ENCODE measurements at regions not wholly inside any gene's neighbourhood (a gene's known extent, or its start where the extent isn't known, plus 50 kb on each side); places are given as distances from the start of the nearest gene placed in this dataset.

GRCh38 chr17:79235808-79236207 lies 161.2 kb downstream of the ENGASE start:
- Histone ChIP-seq H3K4me3 (no peak overlapping the region), H3K36me3 (no peaks in the 10 kb centered on the region), H3K27ac (no peak overlapping the region), H3K4me1 (no peaks in the 10 kb centered on the region), H3K27me3 (no peaks in the 10 kb centered on the region), H3K9me3 (no peaks in the 10 kb centered on the region)
- TF ChIP-seq POLR2A (IDR thresholded peaks at IDR 0.05): no peak
- TF ChIP-seq, protein P1, sequence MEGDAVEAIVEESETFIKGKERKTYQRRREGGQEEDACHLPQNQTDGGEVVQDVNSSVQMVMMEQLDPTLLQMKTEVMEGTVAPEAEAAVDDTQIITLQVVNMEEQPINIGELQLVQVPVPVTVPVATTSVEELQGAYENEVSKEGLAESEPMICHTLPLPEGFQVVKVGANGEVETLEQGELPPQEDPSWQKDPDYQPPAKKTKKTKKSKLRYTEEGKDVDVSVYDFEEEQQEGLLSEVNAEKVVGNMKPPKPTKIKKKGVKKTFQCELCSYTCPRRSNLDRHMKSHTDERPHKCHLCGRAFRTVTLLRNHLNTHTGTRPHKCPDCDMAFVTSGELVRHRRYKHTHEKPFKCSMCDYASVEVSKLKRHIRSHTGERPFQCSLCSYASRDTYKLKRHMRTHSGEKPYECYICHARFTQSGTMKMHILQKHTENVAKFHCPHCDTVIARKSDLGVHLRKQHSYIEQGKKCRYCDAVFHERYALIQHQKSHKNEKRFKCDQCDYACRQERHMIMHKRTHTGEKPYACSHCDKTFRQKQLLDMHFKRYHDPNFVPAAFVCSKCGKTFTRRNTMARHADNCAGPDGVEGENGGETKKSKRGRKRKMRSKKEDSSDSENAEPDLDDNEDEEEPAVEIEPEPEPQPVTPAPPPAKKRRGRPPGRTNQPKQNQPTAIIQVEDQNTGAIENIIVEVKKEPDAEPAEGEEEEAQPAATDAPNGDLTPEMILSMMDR (IDR thresholded peaks at IDR 0.05): no peak
- DNase-seq: no peak

DNA sequence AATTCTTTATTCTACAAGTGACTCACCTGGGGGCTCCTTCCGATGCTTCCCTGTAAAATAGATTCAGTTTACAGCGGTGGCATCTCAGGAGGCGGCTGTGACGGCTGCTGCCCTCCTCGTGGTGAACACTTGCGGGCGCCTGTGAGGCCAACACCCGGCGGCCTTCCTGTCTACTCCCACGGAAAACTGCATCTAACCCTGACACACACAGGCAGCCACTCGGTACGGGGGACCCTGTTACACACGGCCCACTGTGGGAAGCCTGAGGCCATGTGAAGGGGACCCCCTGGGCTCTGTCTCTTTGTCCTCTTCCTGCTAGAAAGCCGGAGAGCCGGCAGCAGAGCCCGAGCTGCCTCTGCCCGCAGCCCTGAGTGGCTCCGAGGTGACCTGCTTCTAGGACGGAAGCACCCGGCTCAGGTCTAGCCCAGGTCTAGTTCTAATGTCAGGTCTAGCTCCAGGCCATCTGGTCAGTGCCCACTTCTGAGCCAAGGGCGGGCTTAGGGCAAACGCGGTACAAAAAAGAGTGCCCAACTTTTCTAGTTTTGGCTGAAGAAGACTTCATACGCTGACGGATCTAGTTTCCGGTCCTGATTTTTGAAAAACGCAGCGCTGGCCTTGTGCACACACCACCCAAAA lies 159.4 kb downstream of the ENGASE start:
- Histone ChIP-seq H3K27me3 (no peaks in the 10 kb centered on the region), H3K36me3 (no peaks in the 10 kb centered on the region), H3K27ac (no peak overlapping the region), H3K4me3 (no peak overlapping the region), H3K9me3 (no peaks in the 10 kb centered on the region), H3K4me1 (no peaks in the 10 kb centered on the region)
- no peak for DNase-seq
- no peak for TF ChIP-seq POLR2A (IDR thresholded peaks at IDR 0.05)
- TF ChIP-seq, protein P1 (IDR thresholded peaks at IDR 0.05): no peak

- Histone ChIP-seq H3K4me3 (no peak overlapping the region), H3K27ac (no peak overlapping the region), H3K9me3 (no peaks in the 10 kb centered on the region), H3K4me1 (no peaks in the 10 kb centered on the region), H3K36me3 (no peaks in the 10 kb centered on the region), H3K27me3 (no peaks in the 10 kb centered on the region)
- no peak for DNase-seq
- TF ChIP-seq POLR2A (IDR thresholded peaks at IDR 0.05): no peak
- TF ChIP-seq, protein P1 (IDR thresholded peaks at IDR 0.05): no peak
These were observed 158.3 kb downstream of the ENGASE start for GRCh38 chr17:79232957-79233356.

DNA sequence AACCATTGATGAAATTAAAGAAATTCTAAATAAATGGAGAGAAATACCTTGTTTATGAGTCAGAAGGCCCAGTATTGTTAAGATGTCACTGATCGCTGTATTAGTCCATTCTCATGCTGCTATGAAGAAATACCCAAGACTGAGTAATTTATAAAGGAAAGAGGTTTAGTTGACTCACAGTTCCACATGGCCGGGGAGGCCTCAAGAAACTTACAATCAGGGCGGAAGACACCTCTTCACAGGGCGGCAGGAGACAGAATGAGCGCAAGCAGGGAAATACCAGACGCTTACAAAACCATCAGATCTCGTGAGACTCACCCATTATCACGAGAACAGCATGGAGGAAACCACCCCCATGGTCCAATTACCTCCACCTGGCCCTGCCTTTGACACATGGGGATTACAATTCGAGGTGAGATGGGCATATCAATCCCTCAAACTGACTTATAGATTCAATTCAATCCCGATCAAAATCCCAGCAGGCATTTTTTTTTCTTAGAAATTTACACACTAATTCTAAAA lies 157.2 kb downstream of the ENGASE start:
- Histone ChIP-seq H3K27me3 (no peaks in the 10 kb centered on the region), H3K4me1 (no peaks in the 10 kb centered on the region), H3K36me3 (no peaks in the 10 kb centered on the region), H3K27ac (no peak overlapping the region), H3K9me3 (no peaks in the 10 kb centered on the region), H3K4me3 (no peak overlapping the region)
- DNase-seq: no peak
- TF ChIP-seq, protein P1 (IDR thresholded peaks at IDR 0.05): no peak
- no peak for TF ChIP-seq POLR2A (IDR thresholded peaks at IDR 0.05)

GRCh38 chr17:79230576-79230975 lies 156.0 kb downstream of the ENGASE start:
- Histone ChIP-seq H3K4me3 (no peak overlapping the region), H3K27ac (no peak overlapping the region), H3K27me3 (no peaks in the 10 kb centered on the region), H3K36me3 (no peaks in the 10 kb centered on the region), H3K4me1 (no peaks in the 10 kb centered on the region), H3K9me3 (no peaks in the 10 kb centered on the region)
- TF ChIP-seq, protein P1 (IDR thresholded peaks at IDR 0.05): no peak
- no peak for TF ChIP-seq POLR2A (IDR thresholded peaks at IDR 0.05)
- no peak for DNase-seq
